ENCODE measurements at regions not wholly inside any gene's neighbourhood (a gene's known extent, or its start where the extent isn't known, plus 50 kb on each side); places are given as distances from the start of the nearest gene placed in this dataset.
"Not testable (repeated sequence)": the region's sequence is repeated elsewhere in the genome, so short reads cannot be mapped to it uniquely, and the experiment has no call there.

GRCh38 chr16:47979616-47980182 lies 176.1 kb downstream of the ABCC12 start:
- no peak for TF ChIP-seq CTCF (IDR thresholded peaks at IDR 0.05; ENCODE audit: extremely low read depth, missing control alignments)
- DNase-seq (ENCODE audit: low spot score), result no peak

- DNase-seq (ENCODE audit: low spot score), result no peak
- TF ChIP-seq CTCF (IDR thresholded peaks at IDR 0.05; ENCODE audit: extremely low read depth, missing control alignments), result no peak
Measured at GRCh38 chr16:47979164-47979520, 176.7 kb downstream of the ABCC12 start.

GRCh38 chr16:47978491-47979163 lies 177.2 kb downstream of the ABCC12 start:
- no peak for TF ChIP-seq CTCF (IDR thresholded peaks at IDR 0.05; ENCODE audit: extremely low read depth, missing control alignments)
- DNase-seq (ENCODE audit: low spot score), result no peak

- DNase-seq (ENCODE audit: low spot score), result no peak
- TF ChIP-seq CTCF (IDR thresholded peaks at IDR 0.05; ENCODE audit: extremely low read depth, missing control alignments), result no peak
Measured at GRCh38 chr16:47977802-47978201, 178.0 kb downstream of the ABCC12 start.

GRCh38 chr16:47976636-47977210 lies 179.1 kb downstream of the ABCC12 start:
- no peak for TF ChIP-seq CTCF (IDR thresholded peaks at IDR 0.05; ENCODE audit: extremely low read depth, missing control alignments)
- no peak for DNase-seq (ENCODE audit: low spot score)

- not testable (repeated sequence) for DNase-seq (ENCODE audit: low spot score)
Measured at GRCh38 chr16:47974971-47975370, 180.8 kb downstream of the ABCC12 start.

GRCh38 chr16:47973552-47973951 lies 182.2 kb downstream of the ABCC12 start:
- no peak for DNase-seq (ENCODE audit: low spot score)
- no peak for TF ChIP-seq CTCF (IDR thresholded peaks at IDR 0.05; ENCODE audit: extremely low read depth, missing control alignments)

Data from GM20000 (cell line).